H9 (cell line): ENCODE measurements at regions not wholly inside any gene's neighbourhood (a gene's known extent, or its start where the extent isn't known, plus 50 kb on each side); places are given as distances from the start of the nearest gene placed in this dataset.

Source experiments
- DNase-seq: peaks from one replicate; pipeline ENCODE4 v3.0.0-alpha.2; 2017
- H2AFZ ChIP-seq: one replicate; pipeline ENCODE4 v1.6.1; 2013; ENCODE audit warnings: mild to moderate bottlenecking, low read length, control low read depth, moderate library complexity
- H2AK5ac ChIP-seq: 2 replicates; pipeline ENCODE4 v1.6.1; 2013; ENCODE audit warnings: low read length, control low read depth, mixed read lengths; ENCODE audit not compliant: insufficient read length
- H2BK120ac ChIP-seq: one replicate; pipeline ENCODE4 v1.6.1; 2013; ENCODE audit warnings: low read depth, mild to moderate bottlenecking, low read length, control low read depth, inconsistent platforms; ENCODE audit not compliant: poor library complexity, severe bottlenecking
- H2BK12ac ChIP-seq: 2 replicates; pipeline ENCODE4 v1.6.1; 2013; ENCODE audit warnings: low read length, control low read depth, mixed read lengths, low read depth; ENCODE audit not compliant: insufficient read length
- H2BK15ac ChIP-seq: 2 replicates; pipeline ENCODE4 v1.6.1; 2013; ENCODE audit warnings: low read depth, low read length, control low read depth
- H2BK20ac ChIP-seq: one replicate; pipeline ENCODE4 v1.6.1; 2013; ENCODE audit warnings: low read depth, mild to moderate bottlenecking, low read length, control low read depth, inconsistent platforms; ENCODE audit not compliant: poor library complexity, severe bottlenecking
- H2BK5ac ChIP-seq: 2 replicates; pipeline ENCODE4 v1.6.1; 2013; ENCODE audit warnings: low read length, control low read depth, mixed read lengths; ENCODE audit not compliant: insufficient read length
- H3K14ac ChIP-seq: 2 replicates; pipeline ENCODE4 v1.6.1; 2013; ENCODE audit warnings: low read length, control low read depth; ENCODE audit not compliant: insufficient read depth
- H3K18ac ChIP-seq: 2 replicates; pipeline ENCODE4 v1.6.1; 2013; ENCODE audit warnings: low read depth, mild to moderate bottlenecking, mixed read lengths, low read length, control low read depth; ENCODE audit not compliant: insufficient read length
- H3K23ac ChIP-seq: 2 replicates; pipeline ENCODE4 v1.6.1; 2013; ENCODE audit warnings: low read length, control low read depth, mixed read lengths, low read depth; ENCODE audit not compliant: insufficient read length
- H3K23me2 ChIP-seq: 2 replicates; pipeline ENCODE4 v1.6.1; 2013; ENCODE audit warnings: low read depth, mild to moderate bottlenecking, mixed read lengths, low read length, control low read depth; ENCODE audit not compliant: insufficient read length, poor library complexity, severe bottlenecking
- H3K27ac ChIP-seq: 2 replicates; pipeline ENCODE4 v1.5.1; 2013; ENCODE audit warnings: low read length, control low read depth, mixed read lengths, low read depth; ENCODE audit not compliant: insufficient read length
- H3K27me3 ChIP-seq: 2 replicates; pipeline ENCODE4 v1.6.1; 2013; ENCODE audit warnings: low read length, control low read depth, inconsistent platforms; ENCODE audit not compliant: insufficient read depth
- H3K4ac ChIP-seq: 2 replicates; pipeline ENCODE4 v1.6.1; 2013; ENCODE audit warnings: low read depth, mild to moderate bottlenecking, control low read depth, inconsistent platforms, low read length, moderate library complexity
- H3K4me1 ChIP-seq: 2 replicates; pipeline ENCODE4 v1.6.1; 2013; ENCODE audit warnings: low read length, control low read depth, inconsistent platforms; ENCODE audit not compliant: insufficient read depth
- H3K4me2 ChIP-seq: 2 replicates; pipeline ENCODE4 v1.6.1; 2013; ENCODE audit warnings: low read length, control low read depth, mixed read lengths; ENCODE audit not compliant: insufficient read length, insufficient read depth
- H3K56ac ChIP-seq: 2 replicates; pipeline ENCODE4 v1.6.1; 2013; ENCODE audit warnings: low read depth, mild to moderate bottlenecking, mixed read lengths, low read length, control low read depth; ENCODE audit not compliant: insufficient read length
- H3K79me1 ChIP-seq: 2 replicates; pipeline ENCODE4 v1.6.1; 2013; ENCODE audit warnings: low read depth, mild to moderate bottlenecking, moderate library complexity, low read length, control low read depth, inconsistent platforms; ENCODE audit not compliant: insufficient read depth, poor library complexity, severe bottlenecking
- H3K79me2 ChIP-seq: 2 replicates; pipeline ENCODE4 v1.6.1; 2013; ENCODE audit warnings: low read length, control low read depth, inconsistent platforms; ENCODE audit not compliant: insufficient read depth
- H3K9ac ChIP-seq: 2 replicates; pipeline ENCODE4 v1.6.1; 2013; ENCODE audit warnings: low read length, control low read depth, mixed read lengths; ENCODE audit not compliant: insufficient read length; ENCODE audit errors: extremely low read depth
- H3K9me3 ChIP-seq: one replicate; pipeline ENCODE4 v1.6.1; 2013; ENCODE audit warnings: low read depth, low read length, inconsistent platforms; ENCODE audit not compliant: control insufficient read depth
- H3T11ph ChIP-seq: one replicate; pipeline ENCODE4 v1.6.1; 2013; ENCODE audit warnings: mild to moderate bottlenecking, low read length, control low read depth, inconsistent platforms
- H4K20me1 ChIP-seq: one replicate; pipeline ENCODE4 v1.6.1; 2013; ENCODE audit not compliant: control insufficient read depth, insufficient read length, insufficient read depth
- H4K5ac ChIP-seq: 2 replicates; pipeline ENCODE4 v1.6.1; 2013; ENCODE audit warnings: low read depth, mild to moderate bottlenecking, mixed read lengths, low read length, control low read depth; ENCODE audit not compliant: insufficient read length
- H4K8ac ChIP-seq: replicated peaks from 2 replicates; pipeline ENCODE4 v1.6.1; 2013; ENCODE audit warnings: low read length, control low read depth, mixed read lengths, low read depth; ENCODE audit not compliant: insufficient read length
- H4K91ac ChIP-seq: 2 replicates; pipeline ENCODE4 v1.6.1; 2013; ENCODE audit warnings: low read depth, mild to moderate bottlenecking, moderate library complexity, mixed read lengths, low read length, control low read depth; ENCODE audit not compliant: insufficient read length
- H3K27ac Mint-ChIP-seq, 3 experiments: 2 replicates in 2 of 3; 3 replicates in 1 of 3; pipeline ENCODE4 v1.8.0; 2020 to 2021; ENCODE audit warnings: mixed read lengths in 3 of 3, mild to moderate bottlenecking in 1 of 3, moderate library complexity in 1 of 3
- H3K27me3 Mint-ChIP-seq: 2 replicates; pipeline ENCODE4 v1.8.0; 2021; ENCODE audit warnings: low read depth, mild to moderate bottlenecking, moderate library complexity, mixed read lengths
- H3K36me3 Mint-ChIP-seq, 3 experiments: 2 replicates in 2 of 3; 3 replicates in 1 of 3; pipeline ENCODE4 v1.8.0; 2020 to 2021; ENCODE audit warnings: low read depth in 3 of 3, mixed read lengths in 3 of 3; ENCODE audit not compliant: insufficient read depth in 1 of 3
- H3K4me1 Mint-ChIP-seq, 2 experiments: 2 replicates each; pipeline ENCODE4 v1.8.0; 2020; ENCODE audit warnings: mixed read lengths in 2 of 2
- H3K4me3 Mint-ChIP-seq, 2 experiments: 2 replicates in 1 of 2; 3 replicates in 1 of 2; pipeline ENCODE4 v1.8.0; 2020 to 2021; ENCODE audit warnings: mild to moderate bottlenecking in 2 of 2, mixed read lengths in 2 of 2, moderate library complexity in 1 of 2
- H3K9me3 Mint-ChIP-seq, 2 experiments: 2 replicates in 1 of 2; 3 replicates in 1 of 2; pipeline ENCODE4 v1.8.0; 2020; ENCODE audit warnings: mild to moderate bottlenecking in 2 of 2, mixed read lengths in 2 of 2, moderate library complexity in 1 of 2
- CTCF ChIP-seq: fragments of 200-600 bp; sonication (generic); conservative IDR thresholded peaks from 3 replicates; pipeline ENCODE4 v1.8.0; 2021; ENCODE audit warnings: antibody characterized with exemption, mild to moderate bottlenecking
- WGBS: extraction: QIAGEN DNeasy Blood & Tissue Kit; methylation state at CpG from one replicate; pipeline ENCODE4 v1.1.7; 2013; ENCODE audit warnings: missing lambda C conversion rate, low lambda C conversion rate, mixed read lengths; ENCODE audit not compliant: insufficient read length; ENCODE audit errors: extremely low coverage; 5-methylcytosine and 5-hydroxymethylcytosine counted together

- Histone ChIP-seq H3K79me2 (no peaks in the 10 kb centered on the region), H2AK5ac (no peak overlapping the region), H4K91ac (no peak overlapping the region), H3K23ac (no peak overlapping the region), H3K23me2 (no peaks in the 10 kb centered on the region), H4K20me1 (no peaks in the 10 kb centered on the region), H3K27me3 (no peaks in the 10 kb centered on the region), H3K4me1 (peaks cover 14% of the 10 kb centered on the region; the same call in 1 of the 2 replicates), H3K27ac (no peak overlapping the region), H2BK12ac (no peak overlapping the region), H3K79me1 (no peaks in the 10 kb centered on the region), H3K4me2 (no peak overlapping the region), H3T11ph (no peak overlapping the region), H2BK20ac (no peak overlapping the region), H2AFZ (no peak overlapping the region), H2BK120ac (no peak overlapping the region), H4K8ac (no peak overlapping the region), H3K14ac (no peak overlapping the region), H3K9ac (no peak overlapping the region), H4K5ac (no peak overlapping the region), H3K18ac (no peak overlapping the region), H2BK15ac (no peak overlapping the region), H2BK5ac (no peak overlapping the region), H3K9me3 (no peaks in the 10 kb centered on the region), H3K4ac (no peak overlapping the region), H3K56ac (no peak overlapping the region)
- no CpG with 5 or more reads among the region's 1 CpG for WGBS
- Mint-ChIP-seq H3K36me3 (no peaks in the 10 kb centered on the region; a peak in 1 of 7 replicates), H3K4me1 (peaks cover 27 to 32% of the 10 kb centered on the region in 2 experiments), H3K4me3 (no peak overlapping the region), H3K27ac (no peak overlapping the region), H3K27me3 (peaks cover 22% of the 10 kb centered on the region), H3K9me3 (no peaks in the 10 kb centered on the region)
- DNase-seq = no peak
- TF ChIP-seq CTCF = no peak
Observed at GRCh38 chr6:40916845-40917244, 122.2 kb downstream of the UNC5CL start.
